K562 (cell line): ENCODE measurements at regions not wholly inside any gene's neighbourhood (a gene's known extent, or its start where the extent isn't known, plus 50 kb on each side); places are given as distances from the start of the nearest gene placed in this dataset.

ENCODE experiments used
- MAFK ChIP-seq: IDR thresholded peaks from 2 replicates; pipeline ENCODE4 v1.6.1; 2011; ENCODE audit warnings: low read length, improper control_type of control experiment
- MYC ChIP-seq, 2 experiments: fragments of 250-450 bp in 1 of 2; sonication (Bioruptor Pico) in 1 of 2; IDR thresholded peaks; 2 replicates each; pipeline versions ENCODE4 v1.5.1 to v1.6.1; 2012 to 2021; ENCODE audit warnings: low read depth in 2 of 2, borderline replicate concordance in 1 of 2, improper control_type of control experiment in 1 of 2, low read length in 1 of 2, mild to moderate bottlenecking in 1 of 2, moderate library complexity in 1 of 2
- POLR3A ChIP-seq: IDR thresholded peaks from 2 replicates; pipeline ENCODE4 v1.6.1; 2011; ENCODE audit warnings: borderline replicate concordance, mild to moderate bottlenecking, moderate library complexity; ENCODE audit not compliant: insufficient read length, insufficient read depth; ENCODE audit errors: extremely low read depth
- SAP30 ChIP-seq: fragments of 200-600 bp; sonication (generic); IDR thresholded peaks from 2 replicates; pipeline ENCODE4 v1.6.1; 2012; ENCODE audit warnings: borderline replicate concordance, low read depth, mild to moderate bottlenecking, moderate library complexity, low read length, control low read depth, inconsistent platforms; ENCODE audit not compliant: insufficient read depth, poor library complexity, severe bottlenecking
- ZNF140 ChIP-seq: fragments of 250-450 bp; sonication (Bioruptor Pico); IDR thresholded peaks from 2 replicates; pipeline ENCODE4 v1.8.0; 2021; ENCODE audit warnings: moderate library complexity, mild to moderate bottlenecking, inconsistent platforms
- TF ChIP-seq, protein P1 (sequence below), 3 experiments: IDR thresholded peaks in 2 of 3; conservative IDR thresholded peaks in 1 of 3; 2 replicates each; pipeline ENCODE4 v1.5.1; 2011 to 2012; ENCODE audit warnings: low read length in 3 of 3, mild to moderate bottlenecking in 3 of 3, control low read depth in 2 of 3, improper control_type of control experiment in 1 of 3, inconsistent platforms in 1 of 3, low read depth in 1 of 3, mixed read lengths in 1 of 3, moderate library complexity in 1 of 3; ENCODE audit not compliant: insufficient read depth in 2 of 3
- TF ChIP-seq, protein P2 (sequence below): sonication (generic); formaldehyde crosslinking; IDR thresholded peaks from 2 replicates; pipeline ENCODE4 v1.5.0; 2020; ENCODE audit warnings: missing genetic modification reagents
- TF ChIP-seq, protein P3 (sequence below): fragments of 250-450 bp; sonication (Bioruptor Pico); IDR thresholded peaks from 2 replicates; pipeline ENCODE4 v1.5.0; 2022; ENCODE audit warnings: mild to moderate bottlenecking

DNA sequence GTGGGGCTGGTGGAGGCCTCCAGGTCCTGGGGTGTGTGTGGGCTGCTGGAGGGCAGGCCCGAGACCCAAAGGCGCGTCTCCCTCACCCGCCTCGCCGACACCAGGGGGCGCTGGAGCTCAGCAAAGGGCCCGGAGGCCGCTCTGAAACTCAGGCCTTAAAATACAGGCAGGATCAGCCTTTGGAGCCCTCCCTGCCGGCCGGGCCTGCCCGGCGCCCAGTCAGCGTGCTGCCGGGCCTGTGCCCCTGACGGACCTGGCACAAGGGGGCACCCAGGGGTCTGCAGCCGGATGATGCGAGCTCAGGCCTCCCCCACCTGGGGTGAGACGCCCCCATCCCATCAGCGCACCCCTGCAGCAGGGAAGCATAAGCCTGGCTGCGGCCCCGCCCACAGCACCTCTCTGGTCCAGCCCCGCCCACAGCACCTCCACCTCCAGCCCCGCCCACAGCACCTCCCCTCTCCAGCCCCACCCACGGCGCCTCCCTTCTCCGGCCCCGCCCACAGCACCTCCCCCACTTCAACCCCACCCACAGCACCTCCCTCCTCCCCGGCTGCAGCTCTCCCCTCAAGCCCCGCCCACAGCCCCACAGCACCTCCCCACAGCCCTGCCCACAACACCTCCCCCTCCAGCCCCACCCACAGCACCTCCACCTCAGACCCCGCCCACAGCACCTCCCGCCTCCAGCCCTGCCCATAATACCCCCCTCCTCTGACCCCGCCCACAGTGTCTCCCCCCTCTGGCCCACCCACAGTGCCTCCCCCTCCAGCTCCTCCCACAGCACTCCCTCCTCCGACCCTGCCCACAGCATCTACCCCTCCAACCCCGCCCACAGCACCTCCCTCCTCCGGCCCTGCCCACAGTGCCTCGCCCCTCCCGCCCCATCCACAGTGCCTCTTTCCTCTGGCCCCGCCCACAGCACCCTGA, 92.8 kb upstream of the OTOS start:
- TF ChIP-seq, protein P1, sequence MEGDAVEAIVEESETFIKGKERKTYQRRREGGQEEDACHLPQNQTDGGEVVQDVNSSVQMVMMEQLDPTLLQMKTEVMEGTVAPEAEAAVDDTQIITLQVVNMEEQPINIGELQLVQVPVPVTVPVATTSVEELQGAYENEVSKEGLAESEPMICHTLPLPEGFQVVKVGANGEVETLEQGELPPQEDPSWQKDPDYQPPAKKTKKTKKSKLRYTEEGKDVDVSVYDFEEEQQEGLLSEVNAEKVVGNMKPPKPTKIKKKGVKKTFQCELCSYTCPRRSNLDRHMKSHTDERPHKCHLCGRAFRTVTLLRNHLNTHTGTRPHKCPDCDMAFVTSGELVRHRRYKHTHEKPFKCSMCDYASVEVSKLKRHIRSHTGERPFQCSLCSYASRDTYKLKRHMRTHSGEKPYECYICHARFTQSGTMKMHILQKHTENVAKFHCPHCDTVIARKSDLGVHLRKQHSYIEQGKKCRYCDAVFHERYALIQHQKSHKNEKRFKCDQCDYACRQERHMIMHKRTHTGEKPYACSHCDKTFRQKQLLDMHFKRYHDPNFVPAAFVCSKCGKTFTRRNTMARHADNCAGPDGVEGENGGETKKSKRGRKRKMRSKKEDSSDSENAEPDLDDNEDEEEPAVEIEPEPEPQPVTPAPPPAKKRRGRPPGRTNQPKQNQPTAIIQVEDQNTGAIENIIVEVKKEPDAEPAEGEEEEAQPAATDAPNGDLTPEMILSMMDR (IDR thresholded peaks at IDR 0.05 in 2 of 3, conservative IDR thresholded peaks at IDR 0.05 in 1 of 3; ENCODE audit: insufficient read depth in 2 of 3, low read depth in 1 of 3, low read length in 3 of 3), result peak; percentile 70 to 83 (median 73); a peak in 5 of 6 replicates
- TF ChIP-seq, protein P2, sequence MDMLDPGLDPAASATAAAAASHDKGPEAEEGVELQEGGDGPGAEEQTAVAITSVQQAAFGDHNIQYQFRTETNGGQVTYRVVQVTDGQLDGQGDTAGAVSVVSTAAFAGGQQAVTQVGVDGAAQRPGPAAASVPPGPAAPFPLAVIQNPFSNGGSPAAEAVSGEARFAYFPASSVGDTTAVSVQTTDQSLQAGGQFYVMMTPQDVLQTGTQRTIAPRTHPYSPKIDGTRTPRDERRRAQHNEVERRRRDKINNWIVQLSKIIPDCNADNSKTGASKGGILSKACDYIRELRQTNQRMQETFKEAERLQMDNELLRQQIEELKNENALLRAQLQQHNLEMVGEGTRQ (CRISPR knock-in tag), result no peak
- TF ChIP-seq MAFK (no peak), POLR3A (no peak), ZNF140 (CRISPR knock-in tag) (no peak), SAP30 (no peak), MYC (IDR thresholded peaks at IDR 0.05; ENCODE audit: low read depth, low read length) (no peak), MYC (CRISPR knock-in tag; IDR thresholded peaks at IDR 0.05; ENCODE audit: borderline replicate concordance, low read depth) (no peak)
- TF ChIP-seq, protein P3, sequence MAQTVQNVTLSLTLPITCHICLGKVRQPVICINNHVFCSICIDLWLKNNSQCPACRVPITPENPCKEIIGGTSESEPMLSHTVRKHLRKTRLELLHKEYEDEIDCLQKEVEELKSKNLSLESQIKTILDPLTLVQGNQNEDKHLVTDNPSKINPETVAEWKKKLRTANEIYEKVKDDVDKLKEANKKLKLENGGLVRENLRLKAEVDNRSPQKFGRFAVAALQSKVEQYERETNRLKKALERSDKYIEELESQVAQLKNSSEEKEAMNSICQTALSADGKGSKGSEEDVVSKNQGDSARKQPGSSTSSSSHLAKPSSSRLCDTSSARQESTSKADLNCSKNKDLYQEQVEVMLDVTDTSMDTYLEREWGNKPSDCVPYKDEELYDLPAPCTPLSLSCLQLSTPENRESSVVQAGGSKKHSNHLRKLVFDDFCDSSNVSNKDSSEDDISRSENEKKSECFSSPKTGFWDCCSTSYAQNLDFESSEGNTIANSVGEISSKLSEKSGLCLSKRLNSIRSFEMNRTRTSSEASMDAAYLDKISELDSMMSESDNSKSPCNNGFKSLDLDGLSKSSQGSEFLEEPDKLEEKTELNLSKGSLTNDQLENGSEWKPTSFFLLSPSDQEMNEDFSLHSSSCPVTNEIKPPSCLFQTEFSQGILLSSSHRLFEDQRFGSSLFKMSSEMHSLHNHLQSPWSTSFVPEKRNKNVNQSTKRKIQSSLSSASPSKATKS (CRISPR knock-in tag), result no peak
